Neural cell (in vitro differentiated cells): ENCODE measurements at regions not wholly inside any gene's neighbourhood (a gene's known extent, or its start where the extent isn't known, plus 50 kb on each side); places are given as distances from the start of the nearest gene placed in this dataset.

Experiments used
- CTCF ChIP-seq: fragments of 450-650 bp; IDR thresholded peaks from 2 replicates; pipeline ENCODE4 v1.5.1; 2014; ENCODE audit warnings: antibody characterized with exemption, mild to moderate bottlenecking, moderate library complexity; ENCODE audit not compliant: poor library complexity, severe bottlenecking
- REST ChIP-seq: IDR thresholded peaks from 2 replicates; pipeline ENCODE4 v1.6.1; 2012; ENCODE audit warnings: borderline replicate concordance
- SMC3 ChIP-seq: fragments of 450-650 bp; conservative IDR thresholded peaks from 2 replicates; pipeline ENCODE4 v1.6.1; 2014; ENCODE audit warnings: antibody characterized with exemption, mild to moderate bottlenecking, moderate library complexity; ENCODE audit not compliant: poor library complexity

DNA sequence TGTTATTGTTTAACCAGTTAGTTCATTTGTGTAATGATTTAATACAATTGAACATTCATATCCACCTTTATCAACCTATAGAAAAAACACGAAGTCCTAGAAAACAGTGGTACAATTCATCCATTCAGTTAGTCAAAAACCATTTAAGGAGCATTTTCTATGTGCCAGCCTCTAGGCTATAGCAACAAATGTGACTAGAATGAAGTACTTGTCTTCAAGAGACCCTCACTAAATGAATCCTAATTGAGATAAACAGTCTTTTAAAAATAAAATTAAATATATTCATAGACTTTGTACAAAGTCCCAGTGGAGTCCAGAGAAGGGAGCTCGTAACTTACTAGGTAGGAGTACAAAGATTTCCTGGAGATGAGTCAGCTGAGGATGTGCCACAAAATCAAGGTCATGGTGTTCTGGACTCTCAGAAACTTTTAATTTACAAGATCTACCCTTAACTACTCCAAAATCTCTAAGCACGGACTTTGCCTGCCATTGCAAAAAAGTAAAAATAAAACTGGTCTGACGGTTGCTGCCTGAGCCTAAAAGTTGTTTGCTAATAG, 430.7 kb upstream of the DCN start:
- TF ChIP-seq CTCF (no peak), SMC3 (no peak), REST (no peak)
